ENCODE measurements at regions not wholly inside any gene's neighbourhood (a gene's known extent, or its start where the extent isn't known, plus 50 kb on each side); places are given as distances from the start of the nearest gene placed in this dataset.

- no CpG with 5 or more reads among the region's 1 CpG for WGBS, 2 donors (ENCODE audit: extremely low coverage in 2 of 2, insufficient read length in 2 of 2, insufficient replicate concordance in 1 of 2)
- no peak overlapping the region for H2AK5ac ChIP-seq (ENCODE audit: low read depth, low read length)
- no peak overlapping the region for H3K4me2 ChIP-seq (ENCODE audit: insufficient read depth, low read length, poor library complexity, severe bottlenecking)
- H3K4me1 ChIP-seq (ENCODE audit: control insufficient read depth in 2 of 2, insufficient read depth in 1 of 2, low read depth in 1 of 2, low read length in 2 of 2): peaks cover 0 to 11% of the 10 kb centered on the region in 2 donors
- H3K36me3 ChIP-seq (replicated peaks in 1 of 2; ENCODE audit: control insufficient read depth in 2 of 2, insufficient read depth in 2 of 2, low read length in 2 of 2): no peaks in the 10 kb centered on the region
- no peaks in the 10 kb centered on the region for H3K79me1 ChIP-seq (ENCODE audit: low read depth, low read length)
- H3K14ac ChIP-seq (ENCODE audit: low read length): no peak overlapping the region
- H4K8ac ChIP-seq (ENCODE audit: low read depth, low read length): no peak overlapping the region
- no peak overlapping the region for H3K9ac ChIP-seq (ENCODE audit: low read depth, low read length, poor library complexity)
- H3K9me3 ChIP-seq (replicated peaks in 1 of 2; ENCODE audit: control insufficient read depth in 2 of 2, insufficient read depth in 1 of 2, low read depth in 1 of 2, low read length in 2 of 2): no peaks in the 10 kb centered on the region
- H3K18ac ChIP-seq (ENCODE audit: low read length): no peak overlapping the region
- H3K23ac ChIP-seq (ENCODE audit: low read depth, low read length, poor library complexity): no peak overlapping the region
- no peak for DNase-seq (ENCODE audit: low spot score)
- no peak overlapping the region for H2BK120ac ChIP-seq (ENCODE audit: low read depth, low read length)
- no peak overlapping the region for H3K4me3 ChIP-seq (ENCODE audit: low read length in 2 of 2)
- H2BK12ac ChIP-seq (ENCODE audit: low read length): no peak overlapping the region
- no peak overlapping the region for H3K27ac ChIP-seq (replicated peaks; ENCODE audit: low read length)
- no peak overlapping the region for H2AFZ ChIP-seq (ENCODE audit: low read length)
- no peak overlapping the region for H3K4ac ChIP-seq (ENCODE audit: low read length)
- H2BK15ac ChIP-seq (ENCODE audit: low read length): no peak overlapping the region
- no peak overlapping the region for H4K91ac ChIP-seq (ENCODE audit: low read depth, low read length, poor library complexity)
- no peaks in the 10 kb centered on the region for H3K27me3 ChIP-seq (ENCODE audit: control insufficient read depth in 3 of 3, insufficient read depth in 3 of 3, low read depth in 1 of 3, low read length in 3 of 3)
- H2BK5ac ChIP-seq (ENCODE audit: low read length): no peak overlapping the region
Measured at GRCh38 chr2:117514371-117514770, 300.1 kb upstream of the DDX18 start.

- H3K4me3 ChIP-seq (ENCODE audit: low read length in 2 of 2): no peak overlapping the region
- H2AFZ ChIP-seq (ENCODE audit: low read length): no peak overlapping the region
- no CpG with 5 or more reads among the region's 1 CpG for WGBS, 2 donors (ENCODE audit: extremely low coverage in 2 of 2, insufficient read length in 2 of 2, insufficient replicate concordance in 1 of 2)
- H3K36me3 ChIP-seq (replicated peaks in 1 of 2; ENCODE audit: control insufficient read depth in 2 of 2, insufficient read depth in 2 of 2, low read length in 2 of 2): no peaks in the 10 kb centered on the region
- H2BK120ac ChIP-seq (ENCODE audit: low read depth, low read length): no peak overlapping the region
- H2BK5ac ChIP-seq (ENCODE audit: low read length): no peak overlapping the region
- H3K4ac ChIP-seq (ENCODE audit: low read length): no peak overlapping the region
- no peak overlapping the region for H3K27ac ChIP-seq (replicated peaks; ENCODE audit: low read length)
- H4K91ac ChIP-seq (ENCODE audit: low read depth, low read length, poor library complexity): no peak overlapping the region
- no peaks in the 10 kb centered on the region for H3K9me3 ChIP-seq (replicated peaks in 1 of 2; ENCODE audit: control insufficient read depth in 2 of 2, insufficient read depth in 1 of 2, low read depth in 1 of 2, low read length in 2 of 2)
- H3K9ac ChIP-seq (ENCODE audit: low read depth, low read length, poor library complexity): no peak overlapping the region
- peaks cover 0 to 4% of the 10 kb centered on the region in 2 donors for H3K4me1 ChIP-seq (ENCODE audit: control insufficient read depth in 2 of 2, insufficient read depth in 1 of 2, low read depth in 1 of 2, low read length in 2 of 2)
- no peak overlapping the region for H2BK12ac ChIP-seq (ENCODE audit: low read length)
- no peak overlapping the region for H3K23ac ChIP-seq (ENCODE audit: low read depth, low read length, poor library complexity)
- no peaks in the 10 kb centered on the region for H3K79me1 ChIP-seq (ENCODE audit: low read depth, low read length)
- no peak overlapping the region for H3K14ac ChIP-seq (ENCODE audit: low read length)
- H2AK5ac ChIP-seq (ENCODE audit: low read depth, low read length): no peak overlapping the region
- no peak overlapping the region for H3K4me2 ChIP-seq (ENCODE audit: insufficient read depth, low read length, poor library complexity, severe bottlenecking)
- no peak overlapping the region for H2BK15ac ChIP-seq (ENCODE audit: low read length)
- no peaks in the 10 kb centered on the region for H3K27me3 ChIP-seq (ENCODE audit: control insufficient read depth in 3 of 3, insufficient read depth in 3 of 3, low read depth in 1 of 3, low read length in 3 of 3)
- no peak overlapping the region for H4K8ac ChIP-seq (ENCODE audit: low read depth, low read length)
- DNase-seq (ENCODE audit: low spot score): no peak
- H3K18ac ChIP-seq (ENCODE audit: low read length): no peak overlapping the region
Measured at GRCh38 chr2:117519238-117519637, 295.3 kb upstream of the DDX18 start.

- Histone ChIP-seq H3K9me3 (replicated peaks in 1 of 2; ENCODE audit: control insufficient read depth in 2 of 2, insufficient read depth in 1 of 2, low read depth in 1 of 2, low read length in 2 of 2) (no peaks in the 10 kb centered on the region), H3K23ac (ENCODE audit: low read depth, low read length, poor library complexity) (no peak overlapping the region), H2BK12ac (ENCODE audit: low read length) (no peak overlapping the region), H2AFZ (ENCODE audit: low read length) (no peak overlapping the region), H4K8ac (ENCODE audit: low read depth, low read length) (no peak overlapping the region), H3K4ac (ENCODE audit: low read length) (no peak overlapping the region), H3K27me3 (ENCODE audit: control insufficient read depth in 3 of 3, insufficient read depth in 3 of 3, low read depth in 1 of 3, low read length in 3 of 3) (no peaks in the 10 kb centered on the region), H3K27ac (replicated peaks; ENCODE audit: low read length) (no peak overlapping the region), H2BK15ac (ENCODE audit: low read length) (no peak overlapping the region), H4K91ac (ENCODE audit: low read depth, low read length, poor library complexity) (no peak overlapping the region), H2AK5ac (ENCODE audit: low read depth, low read length) (no peak overlapping the region), H3K18ac (ENCODE audit: low read length) (no peak overlapping the region), H2BK120ac (ENCODE audit: low read depth, low read length) (no peak overlapping the region), H3K4me1 (ENCODE audit: control insufficient read depth in 2 of 2, insufficient read depth in 1 of 2, low read depth in 1 of 2, low read length in 2 of 2) (no peaks in the 10 kb centered on the region), H3K14ac (ENCODE audit: low read length) (no peak overlapping the region), H3K4me2 (ENCODE audit: insufficient read depth, low read length, poor library complexity, severe bottlenecking) (no peak overlapping the region), H3K9ac (ENCODE audit: low read depth, low read length, poor library complexity) (no peak overlapping the region), H3K4me3 (ENCODE audit: low read length in 2 of 2) (no peak overlapping the region), H2BK5ac (ENCODE audit: low read length) (no peak overlapping the region), H3K79me1 (ENCODE audit: low read depth, low read length) (no peaks in the 10 kb centered on the region), H3K36me3 (replicated peaks in 1 of 2; ENCODE audit: control insufficient read depth in 2 of 2, insufficient read depth in 2 of 2, low read length in 2 of 2) (no peaks in the 10 kb centered on the region)
- no peak for DNase-seq (ENCODE audit: low spot score)
Measured at GRCh38 chr2:117519721-117520120, 294.8 kb upstream of the DDX18 start.

DNA sequence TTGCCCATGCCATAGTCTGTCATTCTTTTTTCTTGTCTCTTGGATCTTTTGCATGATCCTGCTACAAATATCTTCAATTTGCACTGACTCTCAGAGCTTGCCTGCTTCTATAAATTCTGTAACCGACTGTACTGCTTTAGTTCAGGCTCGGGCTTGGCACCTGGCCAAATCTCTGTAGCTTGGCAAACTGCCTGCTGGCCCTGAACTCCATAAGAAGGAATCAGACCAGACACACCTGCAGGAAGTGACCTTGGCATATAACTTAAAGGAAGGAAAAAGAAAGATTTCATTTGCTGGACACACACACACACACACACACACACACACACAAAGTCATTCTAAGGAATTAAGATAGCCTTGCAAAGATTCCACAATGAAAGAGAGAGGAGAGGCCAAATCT is 291.2 kb upstream of the DDX18 start:
- Histone ChIP-seq H2AFZ (ENCODE audit: low read length) (no peak overlapping the region), H3K36me3 (replicated peaks in 1 of 2; ENCODE audit: control insufficient read depth in 2 of 2, insufficient read depth in 2 of 2, low read length in 2 of 2) (no peaks in the 10 kb centered on the region), H4K91ac (ENCODE audit: low read depth, low read length, poor library complexity) (no peak overlapping the region), H3K9ac (ENCODE audit: low read depth, low read length, poor library complexity) (no peak overlapping the region), H3K4me2 (ENCODE audit: insufficient read depth, low read length, poor library complexity, severe bottlenecking) (no peak overlapping the region), H3K27me3 (ENCODE audit: control insufficient read depth in 3 of 3, insufficient read depth in 3 of 3, low read depth in 1 of 3, low read length in 3 of 3) (no peaks in the 10 kb centered on the region), H2BK5ac (ENCODE audit: low read length) (no peak overlapping the region), H3K23ac (ENCODE audit: low read depth, low read length, poor library complexity) (no peak overlapping the region), H3K14ac (ENCODE audit: low read length) (no peak overlapping the region), H2BK12ac (ENCODE audit: low read length) (no peak overlapping the region), H3K79me1 (ENCODE audit: low read depth, low read length) (no peaks in the 10 kb centered on the region), H3K4me3 (ENCODE audit: low read length in 2 of 2) (no peak overlapping the region), H3K4me1 (ENCODE audit: control insufficient read depth in 2 of 2, insufficient read depth in 1 of 2, low read depth in 1 of 2, low read length in 2 of 2) (no peaks in the 10 kb centered on the region), H3K9me3 (replicated peaks in 1 of 2; ENCODE audit: control insufficient read depth in 2 of 2, insufficient read depth in 1 of 2, low read depth in 1 of 2, low read length in 2 of 2) (peaks cover 0 to 2% of the 10 kb centered on the region in 2 donors), H2BK15ac (ENCODE audit: low read length) (no peak overlapping the region), H2AK5ac (ENCODE audit: low read depth, low read length) (no peak overlapping the region), H4K8ac (ENCODE audit: low read depth, low read length) (no peak overlapping the region), H3K18ac (ENCODE audit: low read length) (no peak overlapping the region), H3K27ac (replicated peaks; ENCODE audit: low read length) (no peak overlapping the region), H3K4ac (ENCODE audit: low read length) (no peak overlapping the region), H2BK120ac (ENCODE audit: low read depth, low read length) (no peak overlapping the region)
- WGBS, 2 donors (ENCODE audit: extremely low coverage in 2 of 2, insufficient read length in 2 of 2, insufficient replicate concordance in 1 of 2): no CpG with 5 or more reads among the region's 2 CpGs
- no peak for DNase-seq (ENCODE audit: low spot score)

Data from neuronal stem cell (in vitro differentiated cells).